Spleen (tissue), 11 donors: ENCODE measurements at regions not wholly inside any gene's neighbourhood (a gene's known extent, or its start where the extent isn't known, plus 50 kb on each side); places are given as distances from the start of the nearest gene placed in this dataset.

ENCODE experiments used
- DNase-seq: peaks from one replicate; pipeline ENCODE4 v3.0.0-alpha.2; 2020
- H3K27ac ChIP-seq, 8 donors: fragments of 200-600 bp; sonication (generic) in 7 of 8; 1 replicate in 4 of 8; 2 replicates in 4 of 8; pipeline versions ENCODE4 v1.5.0 to v1.8.0; 2016 to 2021; ENCODE audit warnings: inconsistent platforms in 4 of 8, mild to moderate bottlenecking in 4 of 8, moderate library complexity in 1 of 8
- H3K27me3 ChIP-seq, 7 donors: fragments of 200-600 bp; sonication (generic) in 6 of 7; replicated peaks in 1 of 7; 1 replicate in 4 of 7; 2 replicates in 3 of 7; pipeline versions ENCODE4 v1.5.0 to v1.8.0; 2016 to 2021; ENCODE audit warnings: inconsistent platforms in 3 of 7, mild to moderate bottlenecking in 1 of 7
- H3K36me3 ChIP-seq, 6 donors: fragments of 200-600 bp; sonication (generic) in 5 of 6; 1 replicate in 4 of 6; 2 replicates in 2 of 6; pipeline versions ENCODE4 v1.5.0 to v1.8.0; 2016 to 2021; ENCODE audit warnings: inconsistent platforms in 2 of 6
- H3K4me1 ChIP-seq, 6 donors: fragments of 200-600 bp; sonication (generic) in 5 of 6; 1 replicate in 3 of 6; 2 replicates in 3 of 6; pipeline versions ENCODE4 v1.5.0 to v1.8.0; 2016 to 2021; ENCODE audit warnings: inconsistent platforms in 3 of 6
- H3K4me3 ChIP-seq, 8 donors: fragments of 200-600 bp; sonication (generic) in 7 of 8; 1 replicate in 4 of 8; 2 replicates in 4 of 8; pipeline versions ENCODE4 v1.5.0 to v1.8.0; 2016 to 2021; ENCODE audit warnings: inconsistent platforms in 4 of 8, mild to moderate bottlenecking in 4 of 8, moderate library complexity in 2 of 8
- H3K9me3 ChIP-seq, 8 donors: fragments of 200-600 bp; sonication (generic) in 7 of 8; 1 replicate in 4 of 8; 2 replicates in 4 of 8; pipeline versions ENCODE4 v1.5.0 to v1.8.0; 2016 to 2021; ENCODE audit warnings: inconsistent platforms in 4 of 8
- CTCF ChIP-seq, 11 experiments: fragments of 200-600 bp in 7 of 11; fragments of 450-650 bp in 4 of 11; sonication (generic) in 4 of 11; IDR thresholded peaks in 8 of 11; conservative IDR thresholded peaks in 3 of 11; 1 replicate in 7 of 11; 2 replicates in 4 of 11; pipeline versions ENCODE4 v1.4.0 to v1.8.0; 2016 to 2021; ENCODE audit warnings: antibody characterized with exemption in 11 of 11, inconsistent platforms in 4 of 11, mild to moderate bottlenecking in 1 of 11
- POLR2A ChIP-seq, 3 donors: fragments of 450-650 bp; IDR thresholded peaks; one replicate each; pipeline ENCODE4 v1.5.1; 2017; ENCODE audit warnings: antibody characterized with exemption in 3 of 3, mild to moderate bottlenecking in 1 of 3
- POLR2AphosphoS5 ChIP-seq, 3 donors: sonication (generic); formaldehyde crosslinking; IDR thresholded peaks; one replicate each; pipeline ENCODE4 v1.5.1; 2017; ENCODE audit warnings: antibody characterized with exemption in 3 of 3
- WGBS, 5 donors: extraction: QIAGEN DNeasy Blood & Tissue Kit in 3 of 5; methylation state at CpG; one replicate each; pipeline versions ENCODE4 v1.1.5 to v1.1.7; 2013 to 2018; 5-methylcytosine and 5-hydroxymethylcytosine counted together
- intact Hi-C: fragments of 100-400 bp; cut with DNase I; formaldehyde crosslinking; loops from one replicate; pipeline ENCODE4 v1.15.0; 2023; ENCODE audit warnings: low total_unique reads
- donor health status: healthy with polysubstance abuse.
- donor health status: DM: no; HTN: no; CAD: no; lungs with moderate emphysema.
- donor health status: DM: no; HTN: no; CAD: no.
- donor health status: Bipolar disorder and iron deficiency.
- donor health status: healthy.
- donor health status: DM: no; HTN: no; CAD: no.
- donor health status: DM: yes; HTN: yes; CAD: no.

GRCh38 chr9:13557746-13558145 lies 278.3 kb upstream of the MPDZ start:
- no peak for DNase-seq
- intact Hi-C loops, result no loop called here
- TF ChIP-seq POLR2A (IDR thresholded peaks at IDR 0.05) (no peak), CTCF (IDR thresholded peaks at IDR 0.05 in 8 of 11, conservative IDR thresholded peaks at IDR 0.05 in 3 of 11) (no peak), POLR2AphosphoS5 (IDR thresholded peaks at IDR 0.05) (no peak)
- H3K27ac ChIP-seq, result no peak overlapping the region
- no peaks in the 10 kb centered on the region for H3K36me3 ChIP-seq
- WGBS, 5 donors, result 42 to 66% (median 59%) methylated on average over 2 of the region's 2 CpGs
- no peaks in the 10 kb centered on the region for H3K27me3 ChIP-seq
- H3K9me3 ChIP-seq, result no peaks in the 10 kb centered on the region
- H3K4me3 ChIP-seq, result no peak overlapping the region
- H3K4me1 ChIP-seq, result peaks cover 0 to 7% (median 0%) of the 10 kb centered on the region in 6 donors

GRCh38 chr9:13556656-13557055 lies 277.2 kb upstream of the MPDZ start:
- Histone ChIP-seq H3K36me3 (no peaks in the 10 kb centered on the region), H3K27ac (no peak overlapping the region), H3K27me3 (no peaks in the 10 kb centered on the region), H3K4me3 (no peak overlapping the region), H3K4me1 (peaks cover 0 to 7% (median 0%) of the 10 kb centered on the region in 6 donors), H3K9me3 (peaks cover 0 to 3% (median 0%) of the 10 kb centered on the region in 8 donors)
- TF ChIP-seq POLR2A (IDR thresholded peaks at IDR 0.05), result no peak
- TF ChIP-seq POLR2AphosphoS5 (IDR thresholded peaks at IDR 0.05), result no peak
- no peak for TF ChIP-seq CTCF (IDR thresholded peaks at IDR 0.05 in 8 of 11, conservative IDR thresholded peaks at IDR 0.05 in 3 of 11)
- intact Hi-C loops, result no loop called here
- 76 to 84% (median 77%) methylated on average over 2 of the region's 2 CpGs for WGBS, 5 donors
- no peak for DNase-seq

GRCh38 chr9:13555989-13556500 lies 276.6 kb upstream of the MPDZ start:
- intact Hi-C loops, result no loop called here
- Histone ChIP-seq H3K27me3 (no peaks in the 10 kb centered on the region), H3K4me3 (no peak overlapping the region), H3K4me1 (peaks cover 0 to 7% (median 0%) of the 10 kb centered on the region in 6 donors), H3K9me3 (peaks cover 0 to 3% (median 0%) of the 10 kb centered on the region in 8 donors), H3K36me3 (no peaks in the 10 kb centered on the region), H3K27ac (no peak overlapping the region)
- WGBS, 5 donors, result 40 to 49% (median 43%) methylated on average over 5 of the region's 5 CpGs
- TF ChIP-seq CTCF (IDR thresholded peaks at IDR 0.05 in 8 of 11, conservative IDR thresholded peaks at IDR 0.05 in 3 of 11), result no peak
- no peak for DNase-seq

DNA sequence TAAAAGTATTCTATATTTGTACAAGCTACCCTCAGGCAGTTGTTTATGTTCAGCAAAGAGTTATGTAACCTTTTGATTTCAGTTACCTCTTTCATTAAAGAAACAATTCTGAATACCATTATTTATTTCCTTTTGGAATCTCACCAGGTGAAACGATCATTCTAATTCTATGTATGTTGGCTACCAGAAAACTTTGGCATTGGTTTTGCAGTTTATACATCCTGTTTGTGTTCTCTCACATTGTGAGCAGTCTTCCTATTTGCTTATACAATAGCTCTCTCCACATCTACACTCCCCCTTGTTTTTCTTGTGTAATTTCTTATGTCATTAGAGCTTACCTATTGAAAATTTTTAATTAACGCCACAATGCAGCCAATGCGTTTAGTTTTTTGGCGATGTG lies 276.0 kb upstream of the MPDZ start:
- no peaks in the 10 kb centered on the region for H3K36me3 ChIP-seq
- intact Hi-C loops, result no loop called here
- peaks cover 0 to 6% (median 0%) of the 10 kb centered on the region in 8 donors for H3K9me3 ChIP-seq
- H3K4me3 ChIP-seq, result no peak overlapping the region
- WGBS, 5 donors, result 76 to 90% (median 88%) methylated on average over 4 of the region's 4 CpGs
- no peaks in the 10 kb centered on the region for H3K27me3 ChIP-seq
- no peak for TF ChIP-seq POLR2A (IDR thresholded peaks at IDR 0.05)
- TF ChIP-seq CTCF (IDR thresholded peaks at IDR 0.05 in 8 of 11, conservative IDR thresholded peaks at IDR 0.05 in 3 of 11), result no peak
- no peak for TF ChIP-seq POLR2AphosphoS5 (IDR thresholded peaks at IDR 0.05)
- H3K4me1 ChIP-seq, result peaks cover 0 to 7% (median 0%) of the 10 kb centered on the region in 6 donors
- no peak overlapping the region for H3K27ac ChIP-seq
- no peak for DNase-seq
